Progenitor cell of endocrine pancreas (in vitro differentiated cells): ENCODE measurements at regions not wholly inside any gene's neighbourhood (a gene's known extent, or its start where the extent isn't known, plus 50 kb on each side); places are given as distances from the start of the nearest gene placed in this dataset.

Source experiments
- DNase-seq: peaks from one replicate; pipeline ENCODE4 v3.0.0; 2021; ENCODE audit warnings: low spot score; ENCODE audit not compliant: unreplicated experiment
- H3K27ac Mint-ChIP-seq: 2 replicates; pipeline ENCODE4 v1.8.0; 2021; ENCODE audit warnings: mild to moderate bottlenecking, moderate library complexity, mixed read lengths
- H3K27me3 Mint-ChIP-seq: 2 replicates; pipeline ENCODE4 v1.8.0; 2021; ENCODE audit warnings: mixed read lengths
- H3K36me3 Mint-ChIP-seq: 2 replicates; pipeline ENCODE4 v1.8.0; 2022; ENCODE audit warnings: mixed read lengths; ENCODE audit not compliant: insufficient read depth
- H3K4me1 Mint-ChIP-seq: 2 replicates; pipeline ENCODE4 v1.8.0; 2021; ENCODE audit warnings: low read depth, mixed read lengths
- H3K4me3 Mint-ChIP-seq: 2 replicates; pipeline ENCODE4 v1.8.0; 2021; ENCODE audit warnings: low read depth, mild to moderate bottlenecking, moderate library complexity, mixed read lengths
- H3K9me3 Mint-ChIP-seq: 2 replicates; pipeline ENCODE4 v1.8.0; 2021; ENCODE audit warnings: low read depth, mixed read lengths
- TF ChIP-seq, protein P1 (sequence below): fragments of 200-600 bp; sonication (generic); IDR thresholded peaks from one replicate; pipeline ENCODE4 v1.5.0; 2021; ENCODE audit warnings: antibody characterized with exemption, mild to moderate bottlenecking; ENCODE audit not compliant: unreplicated experiment

DNA sequence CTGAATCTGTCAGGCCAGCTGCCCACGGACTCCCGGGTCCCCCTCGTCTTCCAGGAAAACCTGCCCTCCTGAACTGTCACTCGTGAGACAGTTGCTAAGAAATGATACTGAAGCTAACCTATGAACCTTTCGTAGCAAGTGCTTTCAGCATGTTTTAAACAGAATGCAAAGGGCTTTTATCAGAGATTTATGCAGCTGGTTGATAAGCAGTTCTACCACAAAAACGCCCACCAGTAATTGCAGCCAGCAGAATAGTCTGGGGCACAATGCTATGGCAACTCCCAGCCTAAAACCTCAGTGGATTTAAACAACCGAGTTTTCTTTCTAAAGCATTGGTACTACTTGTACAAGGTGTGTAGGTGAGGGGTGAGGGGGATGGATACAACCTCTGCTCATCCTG, 97.5 kb downstream of the IRX2 start:
- Mint-ChIP-seq H3K4me1 (no peaks in the 10 kb centered on the region), H3K27me3 (peaks cover 59% of the 10 kb centered on the region), H3K4me3 (no peak overlapping the region), H3K27ac (no peak overlapping the region), H3K9me3 (no peaks in the 10 kb centered on the region), H3K36me3 (no peaks in the 10 kb centered on the region)
- no peak for DNase-seq
- TF ChIP-seq, protein P1, sequence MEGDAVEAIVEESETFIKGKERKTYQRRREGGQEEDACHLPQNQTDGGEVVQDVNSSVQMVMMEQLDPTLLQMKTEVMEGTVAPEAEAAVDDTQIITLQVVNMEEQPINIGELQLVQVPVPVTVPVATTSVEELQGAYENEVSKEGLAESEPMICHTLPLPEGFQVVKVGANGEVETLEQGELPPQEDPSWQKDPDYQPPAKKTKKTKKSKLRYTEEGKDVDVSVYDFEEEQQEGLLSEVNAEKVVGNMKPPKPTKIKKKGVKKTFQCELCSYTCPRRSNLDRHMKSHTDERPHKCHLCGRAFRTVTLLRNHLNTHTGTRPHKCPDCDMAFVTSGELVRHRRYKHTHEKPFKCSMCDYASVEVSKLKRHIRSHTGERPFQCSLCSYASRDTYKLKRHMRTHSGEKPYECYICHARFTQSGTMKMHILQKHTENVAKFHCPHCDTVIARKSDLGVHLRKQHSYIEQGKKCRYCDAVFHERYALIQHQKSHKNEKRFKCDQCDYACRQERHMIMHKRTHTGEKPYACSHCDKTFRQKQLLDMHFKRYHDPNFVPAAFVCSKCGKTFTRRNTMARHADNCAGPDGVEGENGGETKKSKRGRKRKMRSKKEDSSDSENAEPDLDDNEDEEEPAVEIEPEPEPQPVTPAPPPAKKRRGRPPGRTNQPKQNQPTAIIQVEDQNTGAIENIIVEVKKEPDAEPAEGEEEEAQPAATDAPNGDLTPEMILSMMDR = no peak

DNA sequence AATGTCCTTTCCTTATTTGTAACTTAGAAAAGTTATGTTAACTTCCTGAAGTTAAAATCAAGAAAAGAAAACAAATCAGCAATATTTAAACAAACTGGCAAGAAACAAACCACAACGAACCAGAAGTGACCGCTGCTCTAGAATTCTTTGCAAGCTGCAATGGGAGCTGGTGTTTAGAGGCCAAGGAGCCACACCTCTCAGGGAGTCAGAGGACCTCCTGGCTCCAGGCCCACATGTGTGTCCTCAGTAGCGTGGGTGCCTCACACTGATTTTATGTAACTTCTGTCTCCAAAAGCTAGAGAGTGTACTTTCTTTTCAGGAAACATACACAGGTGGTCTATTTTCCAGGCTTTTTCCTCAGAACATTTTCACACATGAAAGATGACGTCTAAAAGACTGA, 100.4 kb downstream of the IRX2 start:
- Mint-ChIP-seq H3K27me3 (peaks cover 61% of the 10 kb centered on the region), H3K36me3 (no peaks in the 10 kb centered on the region), H3K4me3 (no peak overlapping the region), H3K4me1 (no peaks in the 10 kb centered on the region), H3K27ac (no peak overlapping the region), H3K9me3 (no peaks in the 10 kb centered on the region)
- TF ChIP-seq, protein P1 = no peak
- no peak for DNase-seq

DNA sequence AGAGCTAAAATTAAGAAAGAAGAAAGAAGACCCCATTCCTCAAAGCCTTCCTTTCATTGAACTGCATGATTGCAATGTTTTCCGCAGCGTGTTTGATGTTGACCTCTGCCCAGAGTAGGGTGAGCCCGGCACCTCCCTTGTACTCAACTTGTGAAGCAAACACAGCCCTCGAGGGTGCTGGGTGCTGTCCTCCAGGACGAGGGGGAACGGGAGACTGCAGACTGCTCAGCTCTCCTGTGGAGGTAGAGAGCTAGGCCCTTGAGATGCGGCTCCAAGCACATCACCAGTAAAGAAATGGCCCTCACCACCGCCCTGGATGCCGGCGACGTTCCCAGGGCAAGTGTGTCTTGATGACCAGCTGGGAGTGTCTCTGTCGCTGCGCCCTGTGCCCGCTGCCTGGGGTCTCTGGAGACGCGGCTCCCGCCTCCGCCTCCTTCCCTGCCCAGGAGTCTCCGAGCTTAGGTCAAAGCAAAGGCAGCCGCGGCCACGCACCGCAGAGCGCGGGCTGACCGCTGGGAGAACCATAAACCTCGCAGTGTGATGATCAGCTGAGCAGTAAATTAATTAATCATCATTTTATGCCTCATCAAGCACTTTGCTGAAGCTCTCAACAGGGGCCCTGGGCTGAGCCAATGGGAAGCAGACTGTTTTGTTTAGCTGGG, 108.7 kb downstream of the IRX2 start:
- no peaks in the 10 kb centered on the region for H3K36me3 Mint-ChIP-seq
- no peak overlapping the region for H3K27ac Mint-ChIP-seq
- no peak for DNase-seq
- H3K4me1 Mint-ChIP-seq = no peaks in the 10 kb centered on the region
- peaks cover 52% of the 10 kb centered on the region for H3K27me3 Mint-ChIP-seq
- peaks cover 3% of the 10 kb centered on the region for H3K9me3 Mint-ChIP-seq
- TF ChIP-seq, protein P1 = no peak
- no peak overlapping the region for H3K4me3 Mint-ChIP-seq

DNA sequence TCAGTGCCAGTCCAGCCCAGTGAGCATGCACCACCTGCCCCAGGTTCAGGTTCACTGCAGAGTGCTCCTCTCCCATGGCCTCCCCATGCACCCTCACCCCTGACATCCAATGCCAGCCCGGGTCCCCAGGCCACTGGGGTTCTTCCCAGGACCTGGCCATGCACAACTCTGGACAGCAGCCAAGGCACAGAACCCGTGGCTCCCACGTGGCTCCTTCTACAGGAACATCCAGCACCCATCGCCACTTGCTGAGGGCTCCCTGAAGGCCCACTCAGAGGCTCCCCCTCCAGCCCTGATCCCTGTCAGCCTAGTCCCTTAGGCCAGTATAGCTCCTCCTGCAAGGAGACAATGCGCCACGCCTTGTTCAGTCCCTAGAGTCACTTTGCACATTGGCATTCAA, 110.8 kb downstream of the IRX2 start:
- peaks cover 3% of the 10 kb centered on the region for H3K9me3 Mint-ChIP-seq
- DNase-seq = no peak
- H3K27ac Mint-ChIP-seq = no peak overlapping the region
- H3K4me1 Mint-ChIP-seq = peaks cover 5% of the 10 kb centered on the region
- no peaks in the 10 kb centered on the region for H3K36me3 Mint-ChIP-seq
- no peak overlapping the region for H3K4me3 Mint-ChIP-seq
- peaks cover 53% of the 10 kb centered on the region for H3K27me3 Mint-ChIP-seq
- TF ChIP-seq, protein P1 = no peak

DNA sequence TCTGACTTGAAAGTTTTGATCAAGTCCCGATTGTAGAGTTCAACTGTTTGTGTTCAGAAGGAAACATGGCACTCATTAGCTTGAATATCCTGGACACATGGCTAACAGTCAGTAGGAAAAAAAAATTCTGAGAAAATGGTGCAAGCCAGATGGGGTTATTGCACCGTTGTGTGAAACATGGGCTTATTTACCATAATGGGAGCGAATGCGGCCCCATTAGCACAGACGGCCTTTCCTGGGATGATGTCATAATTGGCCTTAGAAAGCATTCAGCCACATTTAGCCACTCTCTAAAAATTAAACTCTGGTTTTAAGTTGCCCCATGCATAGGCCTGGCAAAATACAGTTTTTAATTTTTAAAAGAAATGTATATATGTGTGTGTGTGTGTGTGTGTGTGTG, 112.1 kb downstream of the IRX2 start:
- no peaks in the 10 kb centered on the region for H3K36me3 Mint-ChIP-seq
- no peak overlapping the region for H3K4me3 Mint-ChIP-seq
- peaks cover 5% of the 10 kb centered on the region for H3K4me1 Mint-ChIP-seq
- peaks cover 56% of the 10 kb centered on the region for H3K27me3 Mint-ChIP-seq
- no peak overlapping the region for H3K27ac Mint-ChIP-seq
- TF ChIP-seq, protein P1 = no peak
- peaks cover 3% of the 10 kb centered on the region for H3K9me3 Mint-ChIP-seq
- no peak for DNase-seq
